ENCODE measurements at regions not wholly inside any gene's neighbourhood (a gene's known extent, or its start where the extent isn't known, plus 50 kb on each side); places are given as distances from the start of the nearest gene placed in this dataset.

DNA sequence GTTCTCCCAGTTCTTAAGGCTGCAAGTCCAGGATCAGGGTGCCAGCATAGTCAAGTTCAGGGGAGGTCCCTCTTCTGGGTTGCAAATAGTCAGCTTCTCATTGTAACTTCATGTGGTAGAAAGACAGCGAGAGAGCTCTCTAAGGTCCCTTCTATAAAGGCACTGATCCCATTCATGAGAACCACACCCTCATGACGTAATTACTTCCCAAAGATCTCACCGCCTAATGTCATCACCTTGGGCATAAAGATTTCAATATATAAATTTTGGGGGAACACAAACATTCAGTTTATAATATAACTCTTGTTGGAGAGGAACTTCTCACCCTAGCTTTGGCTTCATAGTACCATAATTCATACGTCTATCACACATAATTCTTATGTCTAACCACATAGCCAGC is 203.9 kb upstream of the VLDLR start:
- TF ChIP-seq CTCF (conservative IDR thresholded peaks at IDR 0.05; ENCODE audit: low read depth, low read length) = no peak
- no peak for DNase-seq (ENCODE audit: low read depth)

GRCh38 chr9:2418619-2419018 is 203.0 kb upstream of the VLDLR start:
- DNase-seq (ENCODE audit: low read depth) = no peak
- no peak for TF ChIP-seq CTCF (conservative IDR thresholded peaks at IDR 0.05; ENCODE audit: low read depth, low read length)
- H3K4me3 ChIP-seq (ENCODE audit: low read depth, low read length) = no peak overlapping the region

More for the DNA sequence above, 203.9 kb upstream of the VLDLR start:
- H3K4me3 ChIP-seq (ENCODE audit: low read depth, low read length) = no peak overlapping the region

DNA sequence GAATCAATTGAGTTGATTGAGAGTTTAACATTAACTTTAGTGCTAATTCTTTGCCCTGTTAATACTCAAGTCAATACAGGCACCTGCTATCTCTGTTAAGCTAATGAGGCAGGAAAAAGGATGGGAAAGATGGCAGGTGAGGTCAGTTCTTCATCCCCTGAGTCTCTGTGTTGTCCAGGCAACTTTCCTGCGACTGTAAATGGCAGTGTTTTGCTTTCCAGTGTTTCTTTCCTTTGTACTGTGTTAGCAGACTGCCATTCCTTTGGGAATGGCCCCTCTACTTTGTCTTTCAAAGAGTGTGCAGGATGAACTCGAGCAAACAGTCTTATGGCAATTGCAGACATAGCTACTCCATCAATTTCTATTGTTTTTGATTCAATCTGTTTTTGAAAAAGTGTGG is 202.2 kb upstream of the VLDLR start:
- no peak for TF ChIP-seq CTCF (conservative IDR thresholded peaks at IDR 0.05; ENCODE audit: low read depth, low read length)
- DNase-seq (ENCODE audit: low read depth) = no peak
- no peak overlapping the region for H3K4me3 ChIP-seq (ENCODE audit: low read depth, low read length)

DNA sequence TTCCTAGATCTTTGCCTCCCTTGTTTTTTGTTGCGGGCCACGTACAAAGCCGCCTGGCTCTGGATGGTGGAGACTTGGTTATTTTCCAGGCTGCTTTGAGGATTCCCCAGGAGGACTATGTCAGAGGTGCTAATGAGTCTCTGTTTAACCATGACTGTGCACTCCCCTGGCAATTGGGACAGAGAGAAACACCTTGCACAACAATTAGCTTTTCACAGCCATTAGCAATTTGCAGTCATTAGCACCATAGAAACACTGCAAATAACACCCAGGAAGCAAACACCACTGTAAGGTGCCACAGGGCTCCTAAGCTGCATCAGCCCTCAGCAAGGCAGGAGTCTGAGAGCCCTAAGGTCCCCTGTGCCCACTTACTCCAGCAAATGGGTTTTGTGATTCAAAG is 201.0 kb upstream of the VLDLR start:
- DNase-seq (ENCODE audit: low read depth) = no peak
- no peak overlapping the region for H3K4me3 ChIP-seq (ENCODE audit: low read depth, low read length)
- no peak for TF ChIP-seq CTCF (conservative IDR thresholded peaks at IDR 0.05; ENCODE audit: low read depth, low read length)

- no peak for TF ChIP-seq CTCF (conservative IDR thresholded peaks at IDR 0.05; ENCODE audit: low read depth, low read length)
- H3K4me3 ChIP-seq (ENCODE audit: low read depth, low read length) = no peak overlapping the region
- DNase-seq (ENCODE audit: low read depth) = no peak
Observed at GRCh38 chr9:2424619-2425033, 197.0 kb upstream of the VLDLR start.

DNA sequence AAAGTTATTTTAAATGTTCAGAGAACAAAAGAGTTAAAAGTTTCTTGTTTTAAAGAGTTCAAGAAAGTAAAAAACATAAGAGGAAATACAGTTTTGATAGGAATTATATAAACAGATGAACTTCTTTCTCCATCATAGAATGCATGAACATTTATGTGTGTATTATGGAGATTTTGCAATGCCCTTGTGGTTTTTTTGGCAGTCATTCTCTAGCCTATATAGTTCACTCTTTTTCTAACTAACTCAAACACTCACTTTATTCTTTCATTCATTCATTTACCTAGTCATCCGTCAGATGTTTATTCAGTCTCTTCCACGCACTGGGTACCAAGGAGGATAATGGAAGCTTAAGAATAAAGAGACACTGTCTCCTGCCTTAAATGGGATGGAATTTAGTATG is 195.9 kb upstream of the VLDLR start:
- no peak for DNase-seq (ENCODE audit: low read depth)
- TF ChIP-seq CTCF (conservative IDR thresholded peaks at IDR 0.05; ENCODE audit: low read depth, low read length) = no peak
- no peak overlapping the region for H3K4me3 ChIP-seq (ENCODE audit: low read depth, low read length)

- TF ChIP-seq CTCF (conservative IDR thresholded peaks at IDR 0.05; ENCODE audit: low read depth, low read length) = no peak
- no peak for DNase-seq (ENCODE audit: low read depth)
- no peak overlapping the region for H3K4me3 ChIP-seq (ENCODE audit: low read depth, low read length)
Observed at GRCh38 chr9:2427120-2427891, 194.3 kb upstream of the VLDLR start.

Measured in epithelial cell of proximal tubule (primary cell).